ENCODE measurements at regions not wholly inside any gene's neighbourhood (a gene's known extent, or its start where the extent isn't known, plus 50 kb on each side); places are given as distances from the start of the nearest gene placed in this dataset.

GRCh38 chr17:5783269-5783668, 199.0 kb upstream of the NLRP1 start:
- no peak for ATAC-seq
- 0 out of 3 replicates have a peak, but pooled peaks cover 4% of the 10 kb centered on the region for H3K36me3 Mint-ChIP-seq (ENCODE audit: low read depth)
- H3K27me3 Mint-ChIP-seq (ENCODE audit: insufficient read depth, low read depth, poor library complexity): peaks cover 4% of the 10 kb centered on the region
- H3K79me2 ChIP-seq (replicated peaks; ENCODE audit: insufficient read depth): no peaks in the 10 kb centered on the region
- H3K4me3 ChIP-seq: no peak overlapping the region
- no peak for DNase-seq (ENCODE audit: low spot score)
- no peaks in the 10 kb centered on the region for H3K27me3 ChIP-seq (ENCODE audit: insufficient read depth)
- H3F3A ChIP-seq (replicated peaks; ENCODE audit: low read depth): no peaks in the 10 kb centered on the region
- no peak overlapping the region for H3K27ac ChIP-seq (ENCODE audit: low read depth)
- peaks cover 10% of the 10 kb centered on the region for H3K9me3 Mint-ChIP-seq
- no peak overlapping the region for H3K4me3 Mint-ChIP-seq
- no peak overlapping the region for H2AFZ ChIP-seq
- H3K36me3 ChIP-seq (ENCODE audit: insufficient read depth): no peaks in the 10 kb centered on the region
- no peak overlapping the region for H3K4me2 ChIP-seq
- H3K9me2 ChIP-seq (ENCODE audit: insufficient read depth): no peaks in the 10 kb centered on the region
- H3K27ac Mint-ChIP-seq: no peak overlapping the region
- H3K4me1 Mint-ChIP-seq: no peaks in the 10 kb centered on the region
- TF ChIP-seq CREB1 (CRISPR knock-in tag; IDR thresholded peaks at IDR 0.05; ENCODE audit: low read depth) (no peak), ZNF331 (CRISPR knock-in tag; IDR thresholded peaks at IDR 0.05; ENCODE audit: low read depth) (no peak), EZH2phosphoT487 (IDR thresholded peaks at IDR 0.05; ENCODE audit: unreplicated experiment) (no peak), CTCF (conservative IDR thresholded peaks at IDR 0.05; ENCODE audit: low read depth in 2 of 2) (no peak), EZH2 (IDR thresholded peaks at IDR 0.05; ENCODE audit: low read depth, unreplicated experiment) (no peak), ETS1 (IDR thresholded peaks at IDR 0.05) (no peak), NANOG (IDR thresholded peaks at IDR 0.05; ENCODE audit: borderline replicate concordance) (no peak), POLR2AphosphoS5 (IDR thresholded peaks at IDR 0.05; ENCODE audit: low read depth) (no peak), ZNF462 (CRISPR knock-in tag; IDR thresholded peaks at IDR 0.05) (no peak), JUNB (IDR thresholded peaks at IDR 0.05; ENCODE audit: unreplicated experiment) (no peak), STAT1 (IDR thresholded peaks at IDR 0.05; ENCODE audit: unreplicated experiment) (no peak), REST (IDR thresholded peaks at IDR 0.05; ENCODE audit: unreplicated experiment) (no peak), ZNF114 (CRISPR knock-in tag; IDR thresholded peaks at IDR 0.05) (no peak)
- no peaks in the 10 kb centered on the region for H3K4me1 ChIP-seq (ENCODE audit: insufficient read depth)
- no peaks in the 10 kb centered on the region for H4K20me1 ChIP-seq (replicated peaks; ENCODE audit: insufficient read depth)
